ENCODE measurements at regions not wholly inside any gene's neighbourhood (a gene's known extent, or its start where the extent isn't known, plus 50 kb on each side); places are given as distances from the start of the nearest gene placed in this dataset.

GRCh38 chr11:92140021-92140420 lies 84.6 kb upstream of the FAT3 start:
- H3K4me1 Mint-ChIP-seq (ENCODE audit: low read depth), result no peaks in the 10 kb centered on the region
- H3K27me3 Mint-ChIP-seq (ENCODE audit: low read depth), result no peaks in the 10 kb centered on the region
- H3K4me3 Mint-ChIP-seq (ENCODE audit: low read depth), result no peak overlapping the region
- H3K36me3 Mint-ChIP-seq (ENCODE audit: low read depth), result no peaks in the 10 kb centered on the region
- H3K27ac Mint-ChIP-seq, result no peak overlapping the region
- intact Hi-C loops (cut with micrococcal nuclease), result no loop called here
- DNase-seq (ENCODE audit: low spot score), result no peak
- peaks cover 6% of the 10 kb centered on the region for H3K9me3 Mint-ChIP-seq

GRCh38 chr11:92138296-92138695 lies 86.3 kb upstream of the FAT3 start:
- H3K4me3 Mint-ChIP-seq (ENCODE audit: low read depth), result no peak overlapping the region
- H3K27ac Mint-ChIP-seq, result no peak overlapping the region
- intact Hi-C loops (cut with micrococcal nuclease), result no loop called here

GRCh38 chr11:92137747-92138146 lies 86.9 kb upstream of the FAT3 start:
- H3K9me3 Mint-ChIP-seq, result peaks cover 6% of the 10 kb centered on the region

More at GRCh38 chr11:92138296-92138695, 86.3 kb upstream of the FAT3 start:
- no peak for DNase-seq (ENCODE audit: low spot score)
- Mint-ChIP-seq H3K4me1 (ENCODE audit: low read depth) (no peaks in the 10 kb centered on the region), H3K27me3 (ENCODE audit: low read depth) (no peaks in the 10 kb centered on the region), H3K36me3 (ENCODE audit: low read depth) (no peaks in the 10 kb centered on the region), H3K9me3 (peaks cover 6% of the 10 kb centered on the region)

GRCh38 chr11:92136797-92137196 lies 87.8 kb upstream of the FAT3 start:
- H3K27ac Mint-ChIP-seq, result no peak overlapping the region
- H3K27me3 Mint-ChIP-seq (ENCODE audit: low read depth), result no peaks in the 10 kb centered on the region
- H3K9me3 Mint-ChIP-seq, result peaks cover 6% of the 10 kb centered on the region
- DNase-seq (ENCODE audit: low spot score), result no peak
- H3K4me1 Mint-ChIP-seq (ENCODE audit: low read depth), result no peaks in the 10 kb centered on the region
- no peak overlapping the region for H3K4me3 Mint-ChIP-seq (ENCODE audit: low read depth)
- intact Hi-C loops (cut with micrococcal nuclease), result no loop called here
- H3K36me3 Mint-ChIP-seq (ENCODE audit: low read depth), result no peaks in the 10 kb centered on the region

More at GRCh38 chr11:92137747-92138146, 86.9 kb upstream of the FAT3 start:
- H3K27me3 Mint-ChIP-seq (ENCODE audit: low read depth), result no peaks in the 10 kb centered on the region
- no peaks in the 10 kb centered on the region for H3K36me3 Mint-ChIP-seq (ENCODE audit: low read depth)
- H3K4me3 Mint-ChIP-seq (ENCODE audit: low read depth), result no peak overlapping the region
- H3K27ac Mint-ChIP-seq, result no peak overlapping the region
- H3K4me1 Mint-ChIP-seq (ENCODE audit: low read depth), result no peaks in the 10 kb centered on the region
- intact Hi-C loops (cut with micrococcal nuclease), result no loop called here
- DNase-seq (ENCODE audit: low spot score), result no peak

- Mint-ChIP-seq H3K4me1 (ENCODE audit: low read depth) (no peaks in the 10 kb centered on the region), H3K36me3 (ENCODE audit: low read depth) (no peaks in the 10 kb centered on the region), H3K9me3 (peaks cover 4% of the 10 kb centered on the region), H3K27ac (no peak overlapping the region), H3K4me3 (ENCODE audit: low read depth) (no peak overlapping the region), H3K27me3 (ENCODE audit: low read depth) (no peaks in the 10 kb centered on the region)
- DNase-seq (ENCODE audit: low spot score), result no peak
- intact Hi-C loops (cut with micrococcal nuclease), result no loop called here
Measured at GRCh38 chr11:92131289-92131865, 93.2 kb upstream of the FAT3 start.

- H3K27ac Mint-ChIP-seq, result no peak overlapping the region
- DNase-seq (ENCODE audit: low spot score), result no peak
- intact Hi-C loops (cut with micrococcal nuclease), result no loop called here
- no peaks in the 10 kb centered on the region for H3K27me3 Mint-ChIP-seq (ENCODE audit: low read depth)
- H3K4me3 Mint-ChIP-seq (ENCODE audit: low read depth), result no peak overlapping the region
- no peaks in the 10 kb centered on the region for H3K36me3 Mint-ChIP-seq (ENCODE audit: low read depth)
- no peaks in the 10 kb centered on the region for H3K4me1 Mint-ChIP-seq (ENCODE audit: low read depth)
- H3K9me3 Mint-ChIP-seq, result peaks cover 4% of the 10 kb centered on the region
Measured at GRCh38 chr11:92130421-92130831, 94.2 kb upstream of the FAT3 start.

GRCh38 chr11:92129811-92130210 lies 94.8 kb upstream of the FAT3 start:
- no peaks in the 10 kb centered on the region for H3K4me1 Mint-ChIP-seq (ENCODE audit: low read depth)
- no peaks in the 10 kb centered on the region for H3K27me3 Mint-ChIP-seq (ENCODE audit: low read depth)
- peaks cover 4% of the 10 kb centered on the region for H3K9me3 Mint-ChIP-seq
- no peak for DNase-seq (ENCODE audit: low spot score)
- no peak overlapping the region for H3K4me3 Mint-ChIP-seq (ENCODE audit: low read depth)
- H3K36me3 Mint-ChIP-seq (ENCODE audit: low read depth), result no peaks in the 10 kb centered on the region
- intact Hi-C loops (cut with micrococcal nuclease), result no loop called here
- no peak overlapping the region for H3K27ac Mint-ChIP-seq

GRCh38 chr11:92128026-92128425 lies 96.6 kb upstream of the FAT3 start:
- peaks cover 4% of the 10 kb centered on the region for H3K9me3 Mint-ChIP-seq
- H3K27me3 Mint-ChIP-seq (ENCODE audit: low read depth), result no peaks in the 10 kb centered on the region
- no peak overlapping the region for H3K27ac Mint-ChIP-seq
- H3K4me3 Mint-ChIP-seq (ENCODE audit: low read depth), result no peak overlapping the region
- H3K36me3 Mint-ChIP-seq (ENCODE audit: low read depth), result no peaks in the 10 kb centered on the region
- intact Hi-C loops (cut with micrococcal nuclease), result no loop called here
- DNase-seq (ENCODE audit: low spot score), result no peak
- no peaks in the 10 kb centered on the region for H3K4me1 Mint-ChIP-seq (ENCODE audit: low read depth)

- DNase-seq (ENCODE audit: low spot score), result no peak
- intact Hi-C loops (cut with micrococcal nuclease), result no loop called here
- Mint-ChIP-seq H3K9me3 (no peaks in the 10 kb centered on the region), H3K4me3 (ENCODE audit: low read depth) (no peak overlapping the region), H3K36me3 (ENCODE audit: low read depth) (no peaks in the 10 kb centered on the region), H3K4me1 (ENCODE audit: low read depth) (no peaks in the 10 kb centered on the region), H3K27ac (no peak overlapping the region), H3K27me3 (ENCODE audit: low read depth) (no peaks in the 10 kb centered on the region)
Measured at GRCh38 chr11:92125321-92125720, 99.3 kb upstream of the FAT3 start.

- H3K36me3 Mint-ChIP-seq (ENCODE audit: low read depth), result no peaks in the 10 kb centered on the region
- H3K27ac Mint-ChIP-seq, result no peak overlapping the region
- no peaks in the 10 kb centered on the region for H3K4me1 Mint-ChIP-seq (ENCODE audit: low read depth)
- peaks cover 10% of the 10 kb centered on the region for H3K9me3 Mint-ChIP-seq
- H3K4me3 Mint-ChIP-seq (ENCODE audit: low read depth), result no peak overlapping the region
- DNase-seq (ENCODE audit: low spot score), result no peak
- H3K27me3 Mint-ChIP-seq (ENCODE audit: low read depth), result no peaks in the 10 kb centered on the region
- intact Hi-C loops (cut with micrococcal nuclease), result no loop called here
Measured at GRCh38 chr11:92123540-92123939, 101.1 kb upstream of the FAT3 start.

- intact Hi-C loops (cut with micrococcal nuclease), result no loop called here
- no peaks in the 10 kb centered on the region for H3K27me3 Mint-ChIP-seq (ENCODE audit: low read depth)
- peaks cover 10% of the 10 kb centered on the region for H3K9me3 Mint-ChIP-seq
- H3K36me3 Mint-ChIP-seq (ENCODE audit: low read depth), result no peaks in the 10 kb centered on the region
- H3K27ac Mint-ChIP-seq, result no peak overlapping the region
- no peak for DNase-seq (ENCODE audit: low spot score)
- H3K4me3 Mint-ChIP-seq (ENCODE audit: low read depth), result no peak overlapping the region
- no peaks in the 10 kb centered on the region for H3K4me1 Mint-ChIP-seq (ENCODE audit: low read depth)
Measured at GRCh38 chr11:92122561-92122960, 102.1 kb upstream of the FAT3 start.

GRCh38 chr11:92111287-92111686 lies 113.3 kb upstream of the FAT3 start:
- Mint-ChIP-seq H3K4me1 (ENCODE audit: low read depth) (no peaks in the 10 kb centered on the region), H3K36me3 (ENCODE audit: low read depth) (no peaks in the 10 kb centered on the region), H3K27ac (no peak overlapping the region), H3K27me3 (ENCODE audit: low read depth) (no peaks in the 10 kb centered on the region), H3K9me3 (peaks cover 26% of the 10 kb centered on the region), H3K4me3 (ENCODE audit: low read depth) (no peak overlapping the region)
- no peak for DNase-seq (ENCODE audit: low spot score)
- intact Hi-C loops (cut with micrococcal nuclease), result no loop called here

GRCh38 chr11:92109466-92109865 lies 115.2 kb upstream of the FAT3 start:
- no peak overlapping the region for H3K27ac Mint-ChIP-seq
- no peaks in the 10 kb centered on the region for H3K4me1 Mint-ChIP-seq (ENCODE audit: low read depth)
- H3K9me3 Mint-ChIP-seq, result peaks cover 14% of the 10 kb centered on the region
- no peaks in the 10 kb centered on the region for H3K36me3 Mint-ChIP-seq (ENCODE audit: low read depth)
- H3K27me3 Mint-ChIP-seq (ENCODE audit: low read depth), result no peaks in the 10 kb centered on the region
- intact Hi-C loops (cut with micrococcal nuclease), result no loop called here
- no peak overlapping the region for H3K4me3 Mint-ChIP-seq (ENCODE audit: low read depth)
- no peak for DNase-seq (ENCODE audit: low spot score)

GRCh38 chr11:92107331-92107730 lies 117.3 kb upstream of the FAT3 start:
- no peak overlapping the region for H3K27ac Mint-ChIP-seq
- no peaks in the 10 kb centered on the region for H3K36me3 Mint-ChIP-seq (ENCODE audit: low read depth)
- no peaks in the 10 kb centered on the region for H3K27me3 Mint-ChIP-seq (ENCODE audit: low read depth)
- intact Hi-C loops (cut with micrococcal nuclease), result no loop called here
- DNase-seq (ENCODE audit: low spot score), result no peak
- no peaks in the 10 kb centered on the region for H3K4me1 Mint-ChIP-seq (ENCODE audit: low read depth)
- peaks cover 3% of the 10 kb centered on the region for H3K9me3 Mint-ChIP-seq
- no peak overlapping the region for H3K4me3 Mint-ChIP-seq (ENCODE audit: low read depth)
